HTR-8/SVneo (cell line): ENCODE measurements at regions not wholly inside any gene's neighbourhood (a gene's known extent, or its start where the extent isn't known, plus 50 kb on each side); places are given as distances from the start of the nearest gene placed in this dataset.

Experiments
- DNase-seq: peaks from one replicate; pipeline ENCODE4 v3.0.0; 2011; ENCODE audit warnings: low spot score, mixed read lengths; ENCODE audit not compliant: insufficient read length
- FAIRE-seq: peaks from 2 replicates; lab custom pipeline; 2011; peaks lifted over from hg19 to GRCh38; lab: Jason Lieb, UNC

- FAIRE-seq (no peak), DNase-seq (no peak)
Measured at GRCh38 chr1:55568732-55569131, 353.6 kb upstream of the USP24 start.

- DNase-seq (no peak), FAIRE-seq (no peak)
Measured at GRCh38 chr1:55560266-55560665, 345.1 kb upstream of the USP24 start.

- DNase-seq (no peak), FAIRE-seq (no peak)
Measured at GRCh38 chr1:55559842-55560241, 344.7 kb upstream of the USP24 start.

GRCh38 chr1:55559161-55559611, 344.0 kb upstream of the USP24 start:
- FAIRE-seq (no peak), DNase-seq (no peak)

- no peak for FAIRE-seq
Measured at GRCh38 chr1:55558515-55558914, 343.4 kb upstream of the USP24 start.

GRCh38 chr1:55555956-55556725, 341.0 kb upstream of the USP24 start:
- FAIRE-seq (no peak), DNase-seq (no peak)

More at GRCh38 chr1:55558515-55558914, 343.4 kb upstream of the USP24 start:
- DNase-seq, result no peak

GRCh38 chr1:55554611-55555010, 339.4 kb upstream of the USP24 start:
- FAIRE-seq (no peak), DNase-seq (no peak)

GRCh38 chr1:55552636-55553035, 337.5 kb upstream of the USP24 start:
- DNase-seq (no peak), FAIRE-seq (no peak)

GRCh38 chr1:55547405-55547804, 332.2 kb upstream of the USP24 start:
- DNase-seq (no peak), FAIRE-seq (no peak)

- no peak for FAIRE-seq
- no peak for DNase-seq
Measured at GRCh38 chr1:55546553-55546952, 331.4 kb upstream of the USP24 start.

- no peak for FAIRE-seq
- no peak for DNase-seq
Measured at GRCh38 chr1:55544826-55545225, 329.7 kb upstream of the USP24 start.

GRCh38 chr1:55542901-55543504, 327.8 kb upstream of the USP24 start:
- no peak for FAIRE-seq
- peak; percentile 5 for DNase-seq

- DNase-seq, result no peak
- no peak for FAIRE-seq
Measured at GRCh38 chr1:55541296-55541695, 326.1 kb upstream of the USP24 start.

- no peak for FAIRE-seq
Measured at GRCh38 chr1:55539652-55540512, 324.7 kb upstream of the USP24 start.

GRCh38 chr1:55538428-55538827, 323.3 kb upstream of the USP24 start:
- DNase-seq (no peak), FAIRE-seq (no peak)

More at GRCh38 chr1:55539652-55540512, 324.7 kb upstream of the USP24 start:
- no peak for DNase-seq

GRCh38 chr1:55536545-55536865, 321.3 kb upstream of the USP24 start:
- FAIRE-seq, result no peak
- DNase-seq, result no peak

- no peak for FAIRE-seq
- DNase-seq, result no peak
Measured at GRCh38 chr1:55535724-55536544, 320.8 kb upstream of the USP24 start.

GRCh38 chr1:55534565-55535121, 319.5 kb upstream of the USP24 start:
- DNase-seq (no peak), FAIRE-seq (no peak)

- DNase-seq (no peak), FAIRE-seq (no peak)
Measured at GRCh38 chr1:55531644-55532043, 316.5 kb upstream of the USP24 start.
